ENCODE measurements at regions not wholly inside any gene's neighbourhood (a gene's known extent, or its start where the extent isn't known, plus 50 kb on each side); places are given as distances from the start of the nearest gene placed in this dataset.

DNA sequence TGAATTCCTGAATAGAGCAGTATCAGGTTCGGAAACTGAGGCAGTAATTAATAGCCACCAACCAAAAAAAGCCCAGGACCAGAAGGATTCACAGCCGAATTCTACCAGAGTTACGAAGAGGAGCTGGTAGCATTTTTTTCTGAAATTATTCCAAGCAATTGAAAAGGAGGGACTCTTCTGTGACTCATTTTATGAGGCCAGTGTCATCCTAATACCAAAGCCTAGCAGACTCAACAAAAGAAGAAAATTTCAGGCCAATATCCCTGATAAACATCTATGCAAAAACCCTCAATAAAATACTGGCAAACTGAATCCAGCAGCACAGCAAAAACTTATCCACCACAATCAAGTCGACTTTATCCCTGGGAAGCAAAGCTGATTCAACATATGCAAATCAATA, 202.3 kb upstream of the SLC16A7 start:
- no peak for DNase-seq (ENCODE audit: insufficient read length, low spot score)
- no peak for FAIRE-seq
- no peak for TF ChIP-seq POLR2AphosphoS5 (IDR thresholded peaks at IDR 0.05; ENCODE audit: low read depth, low read length)
- TF ChIP-seq PAX5 (IDR thresholded peaks at IDR 0.05; ENCODE audit: insufficient read depth, low read length, severe bottlenecking) = no peak
- TF ChIP-seq POLR2A (IDR thresholded peaks at IDR 0.05; ENCODE audit: low read depth, low read length) = no peak
- TF ChIP-seq POU2F2 (IDR thresholded peaks at IDR 0.05; ENCODE audit: low read depth, low read length) = no peak
- no peak for TF ChIP-seq SPI1 (IDR thresholded peaks at IDR 0.05; ENCODE audit: low read depth, low read length)

DNA sequence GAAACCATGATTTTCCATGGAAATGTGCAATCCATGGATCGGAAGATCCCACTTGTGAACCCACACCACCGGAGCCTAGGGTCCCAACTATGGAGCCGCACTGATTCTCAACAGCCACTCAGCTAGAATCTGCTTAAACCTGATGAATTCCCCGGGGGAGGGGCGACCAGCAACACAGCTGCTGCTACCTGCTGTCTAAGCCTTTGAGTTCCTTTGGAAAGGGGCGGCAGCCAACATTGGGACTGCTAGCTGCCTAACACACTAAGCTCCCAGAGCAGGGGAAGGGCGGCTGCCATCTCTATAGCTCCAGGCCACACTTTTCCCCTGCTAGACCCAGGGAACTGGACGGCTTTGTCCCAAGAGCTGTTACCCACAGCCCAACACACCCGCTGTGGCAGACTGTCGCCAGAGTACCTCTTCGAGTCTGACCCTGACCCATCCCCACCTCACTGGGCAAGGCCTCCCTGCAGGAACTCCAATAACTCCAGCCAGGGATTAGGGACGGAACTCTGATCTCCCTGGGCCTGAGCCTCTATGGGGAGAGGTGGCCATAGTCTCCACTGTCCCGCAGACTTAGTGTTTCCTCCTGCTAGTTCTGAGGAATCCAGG, 205.8 kb upstream of the SLC16A7 start:
- DNase-seq (ENCODE audit: insufficient read length, low spot score) = no peak
- FAIRE-seq = no peak
- TF ChIP-seq TAF1 (IDR thresholded peaks at IDR 0.05; ENCODE audit: low read depth, low read length) (no peak), PAX5 (IDR thresholded peaks at IDR 0.05; ENCODE audit: insufficient read depth, low read length, severe bottlenecking) (no peak), SPI1 (IDR thresholded peaks at IDR 0.05; ENCODE audit: low read depth, low read length) (no peak), POU2F2 (IDR thresholded peaks at IDR 0.05; ENCODE audit: low read depth, low read length) (no peak), POLR2A (IDR thresholded peaks at IDR 0.05; ENCODE audit: low read depth, low read length) (no peak), POLR2AphosphoS5 (IDR thresholded peaks at IDR 0.05; ENCODE audit: low read depth, low read length) (no peak)

DNA sequence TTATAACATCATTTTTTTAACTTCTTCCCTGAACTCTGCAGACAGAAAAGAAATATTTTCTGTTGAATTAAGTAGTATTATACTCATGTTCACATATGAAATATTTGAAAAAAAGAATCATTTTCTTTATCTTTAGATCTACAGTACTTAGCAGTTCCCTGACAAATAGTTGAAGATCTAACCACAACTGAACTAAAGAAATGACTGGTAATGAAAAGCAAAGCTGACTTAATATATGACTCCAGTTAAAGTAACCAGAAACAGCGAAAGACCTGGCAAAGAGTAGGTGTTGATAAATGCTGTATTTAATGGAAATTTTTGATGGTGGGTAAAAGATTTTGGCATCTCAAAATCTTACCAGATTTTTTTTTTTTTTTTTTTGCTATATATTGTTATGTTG, 207.1 kb upstream of the SLC16A7 start:
- FAIRE-seq (no peak), DNase-seq (ENCODE audit: insufficient read length, low spot score) (no peak)
- TF ChIP-seq POLR2AphosphoS5 (IDR thresholded peaks at IDR 0.05; ENCODE audit: low read depth, low read length) = no peak
- no peak for TF ChIP-seq POU2F2 (IDR thresholded peaks at IDR 0.05; ENCODE audit: low read depth, low read length)
- no peak for TF ChIP-seq POLR2A (IDR thresholded peaks at IDR 0.05; ENCODE audit: low read depth, low read length)
- no peak for TF ChIP-seq PAX5 (IDR thresholded peaks at IDR 0.05; ENCODE audit: insufficient read depth, low read length, severe bottlenecking)

DNA sequence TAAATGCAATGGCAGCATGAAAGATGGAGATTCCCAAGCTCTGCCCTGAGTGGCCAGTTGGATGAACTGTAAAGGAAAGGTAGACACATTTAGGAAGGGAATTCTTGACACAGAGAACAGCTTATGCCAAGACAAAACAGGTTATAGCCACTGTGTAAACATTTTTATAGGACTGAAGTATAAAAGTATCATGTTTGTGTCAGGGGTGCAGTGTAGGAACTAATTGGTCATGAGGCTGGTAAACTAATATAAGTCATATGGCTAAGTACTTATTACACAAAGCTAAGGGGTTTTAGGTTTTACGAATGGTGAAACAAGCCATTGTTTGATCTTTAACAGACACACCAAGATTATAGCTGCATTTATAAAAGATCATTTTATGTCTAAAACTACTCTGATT, 207.7 kb upstream of the SLC16A7 start:
- TF ChIP-seq POLR2A (IDR thresholded peaks at IDR 0.05; ENCODE audit: low read depth, low read length) (no peak), POLR2AphosphoS5 (IDR thresholded peaks at IDR 0.05; ENCODE audit: low read depth, low read length) (no peak), SPI1 (IDR thresholded peaks at IDR 0.05; ENCODE audit: low read depth, low read length) (no peak), POU2F2 (IDR thresholded peaks at IDR 0.05; ENCODE audit: low read depth, low read length) (no peak), TAF1 (IDR thresholded peaks at IDR 0.05; ENCODE audit: low read depth, low read length) (no peak), PAX5 (IDR thresholded peaks at IDR 0.05; ENCODE audit: insufficient read depth, low read length, severe bottlenecking) (no peak)
- DNase-seq (ENCODE audit: insufficient read length, low spot score) (no peak), FAIRE-seq (no peak)

DNA sequence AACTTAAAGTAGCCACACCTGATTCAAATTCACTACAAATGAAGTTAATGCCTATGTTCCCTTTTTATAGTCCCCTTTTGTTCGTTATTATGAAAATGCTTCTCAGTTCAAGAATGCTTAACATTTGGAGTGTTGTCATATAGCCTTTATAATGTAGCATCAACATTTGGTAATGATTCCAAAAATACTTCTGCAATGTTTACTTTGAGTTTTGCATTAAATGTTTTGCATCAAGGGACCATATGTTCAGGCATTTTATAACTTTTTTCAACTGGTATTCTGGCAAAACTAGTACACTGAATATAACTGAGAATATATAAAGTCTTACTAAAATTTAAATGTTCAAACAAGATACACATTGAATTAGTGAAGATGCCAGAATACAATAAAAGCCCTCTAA, 209.6 kb upstream of the SLC16A7 start:
- DNase-seq (ENCODE audit: insufficient read length, low spot score) (no peak), FAIRE-seq (no peak)
- no peak for TF ChIP-seq POLR2AphosphoS5 (IDR thresholded peaks at IDR 0.05; ENCODE audit: low read depth, low read length)
- TF ChIP-seq POU2F2 (IDR thresholded peaks at IDR 0.05; ENCODE audit: low read depth, low read length) = no peak
- no peak for TF ChIP-seq PAX5 (IDR thresholded peaks at IDR 0.05; ENCODE audit: insufficient read depth, low read length, severe bottlenecking)
- TF ChIP-seq SPI1 (IDR thresholded peaks at IDR 0.05; ENCODE audit: low read depth, low read length) = no peak
- TF ChIP-seq TAF1 (IDR thresholded peaks at IDR 0.05; ENCODE audit: low read depth, low read length) = no peak

DNA sequence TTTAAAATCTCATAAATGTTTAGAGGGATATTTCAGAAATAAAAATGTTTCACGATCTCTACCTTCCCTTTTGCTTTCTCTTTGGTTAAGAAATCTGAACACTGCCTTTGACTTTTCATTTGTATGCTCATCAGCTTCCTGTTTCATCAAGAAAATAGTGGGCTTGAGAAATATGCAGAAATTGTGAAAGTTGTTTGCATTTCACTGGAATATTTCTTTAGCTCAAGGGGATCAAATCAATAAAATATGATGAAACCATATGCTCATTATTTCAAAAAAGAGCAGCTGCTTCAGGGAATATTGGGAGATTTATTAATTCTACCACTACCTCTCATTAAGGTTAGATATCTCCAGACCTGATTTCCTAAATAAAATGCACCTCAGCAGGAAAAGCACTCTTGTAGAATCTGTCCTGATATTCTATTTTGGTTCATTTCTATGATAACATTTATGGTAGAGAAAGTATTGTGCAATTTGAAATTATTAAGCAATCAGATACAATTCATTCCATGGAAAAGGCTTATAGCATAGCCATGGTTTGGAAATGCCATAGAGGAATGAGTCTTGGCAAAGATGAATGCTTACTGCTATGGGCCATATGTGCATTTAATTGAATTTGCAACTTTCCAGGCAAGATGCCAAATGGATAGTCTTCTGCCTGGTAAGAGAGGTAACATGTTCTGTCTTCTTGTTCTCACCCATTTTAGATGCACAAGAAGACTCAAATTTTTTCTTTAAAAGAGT, 212.6 kb upstream of the SLC16A7 start:
- DNase-seq (ENCODE audit: insufficient read length, low spot score) = no peak
- no peak for FAIRE-seq
- TF ChIP-seq POU2F2 (IDR thresholded peaks at IDR 0.05; ENCODE audit: low read depth, low read length) (no peak), POLR2AphosphoS5 (IDR thresholded peaks at IDR 0.05; ENCODE audit: low read depth, low read length) (no peak), TAF1 (IDR thresholded peaks at IDR 0.05; ENCODE audit: low read depth, low read length) (no peak), POLR2A (IDR thresholded peaks at IDR 0.05; ENCODE audit: low read depth, low read length) (no peak), PAX5 (IDR thresholded peaks at IDR 0.05; ENCODE audit: insufficient read depth, low read length, severe bottlenecking) (no peak), SPI1 (IDR thresholded peaks at IDR 0.05; ENCODE audit: low read depth, low read length) (no peak)

DNA sequence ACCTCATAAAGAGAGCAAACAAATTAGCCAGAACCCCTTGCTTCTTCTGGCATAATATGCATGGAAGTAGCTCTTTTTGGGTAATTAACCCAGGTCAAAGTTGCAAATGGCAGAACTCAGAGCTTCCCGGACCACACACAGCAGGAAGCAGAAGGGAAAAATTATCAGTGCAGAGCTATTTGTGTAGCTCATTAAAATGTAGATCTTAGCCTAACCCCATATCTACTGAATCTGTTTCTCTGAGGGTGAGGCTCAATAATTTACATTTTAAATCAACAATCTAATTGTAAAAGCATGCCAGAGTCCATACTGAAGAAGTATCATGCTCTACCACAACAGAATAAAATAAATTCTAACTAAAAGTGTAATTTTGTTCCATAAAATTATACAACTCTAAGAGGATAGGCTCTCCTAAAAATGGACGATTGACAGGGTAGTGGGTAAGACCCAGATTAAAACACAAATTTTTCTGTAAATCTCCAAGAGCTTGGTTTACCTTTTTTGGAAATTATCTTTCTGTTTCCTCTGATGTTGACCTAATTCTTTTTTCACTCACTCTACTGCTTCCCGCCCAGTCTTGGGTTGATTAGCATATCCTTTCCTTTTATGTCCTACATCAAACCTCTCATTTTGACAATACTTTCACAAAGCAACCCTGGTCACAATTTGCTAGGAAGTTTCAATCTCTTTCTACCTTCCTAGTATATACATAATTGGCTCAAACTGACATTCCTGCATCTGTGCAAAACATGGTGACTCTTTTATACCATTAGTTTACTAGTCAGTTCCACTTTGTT, 213.3 kb upstream of the SLC16A7 start:
- FAIRE-seq = no peak
- no peak for DNase-seq (ENCODE audit: insufficient read length, low spot score)
- TF ChIP-seq SPI1 (IDR thresholded peaks at IDR 0.05; ENCODE audit: low read depth, low read length) (no peak), TAF1 (IDR thresholded peaks at IDR 0.05; ENCODE audit: low read depth, low read length) (no peak), POLR2A (IDR thresholded peaks at IDR 0.05; ENCODE audit: low read depth, low read length) (no peak), POU2F2 (IDR thresholded peaks at IDR 0.05; ENCODE audit: low read depth, low read length) (no peak), POLR2AphosphoS5 (IDR thresholded peaks at IDR 0.05; ENCODE audit: low read depth, low read length) (no peak), PAX5 (IDR thresholded peaks at IDR 0.05; ENCODE audit: insufficient read depth, low read length, severe bottlenecking) (no peak)

DNA sequence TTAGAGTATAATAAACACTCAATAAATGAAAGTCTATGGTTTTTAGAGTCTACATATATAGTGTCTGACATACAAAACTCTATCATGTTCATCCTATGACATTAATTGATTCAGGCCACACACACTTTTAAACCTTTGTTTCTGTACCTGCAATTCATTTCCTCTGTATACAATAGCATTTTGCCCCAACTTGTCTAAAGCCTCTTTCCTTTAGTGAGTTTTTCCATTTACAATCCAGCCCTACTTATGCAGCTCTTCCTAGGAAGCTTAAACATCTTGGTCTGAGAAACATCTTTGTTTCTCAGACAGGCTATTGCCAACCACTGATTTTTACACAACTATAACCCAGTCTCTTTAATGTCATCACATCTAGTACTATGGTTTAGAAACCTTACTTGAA, 214.7 kb upstream of the SLC16A7 start:
- TF ChIP-seq SPI1 (IDR thresholded peaks at IDR 0.05; ENCODE audit: low read depth, low read length) (no peak), PAX5 (IDR thresholded peaks at IDR 0.05; ENCODE audit: insufficient read depth, low read length, severe bottlenecking) (no peak), POU2F2 (IDR thresholded peaks at IDR 0.05; ENCODE audit: low read depth, low read length) (no peak), POLR2A (IDR thresholded peaks at IDR 0.05; ENCODE audit: low read depth, low read length) (no peak), TAF1 (IDR thresholded peaks at IDR 0.05; ENCODE audit: low read depth, low read length) (no peak), POLR2AphosphoS5 (IDR thresholded peaks at IDR 0.05; ENCODE audit: low read depth, low read length) (no peak)
- DNase-seq (ENCODE audit: insufficient read length, low spot score) = no peak
- no peak for FAIRE-seq

DNA sequence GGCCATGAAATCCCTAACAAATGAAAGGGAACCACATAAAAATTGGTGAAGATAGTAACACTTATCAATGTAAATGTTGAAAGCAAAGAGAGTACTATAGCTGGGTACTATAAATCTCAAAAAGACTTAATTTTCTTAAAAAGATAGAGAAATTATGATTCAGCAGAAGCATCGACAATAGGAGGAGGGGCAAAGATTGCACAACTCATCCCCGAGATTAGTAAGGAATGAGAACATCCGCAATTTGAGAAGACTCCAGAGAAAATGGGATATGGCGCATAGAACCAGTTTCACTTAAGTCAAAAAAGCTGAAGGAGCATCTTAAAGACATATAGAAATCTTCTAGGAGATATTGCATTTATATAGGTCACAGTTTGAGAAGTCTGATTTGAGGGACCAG, 220.2 kb upstream of the SLC16A7 start:
- DNase-seq (ENCODE audit: insufficient read length, low spot score) (no peak), FAIRE-seq (no peak)
- TF ChIP-seq PAX5 (IDR thresholded peaks at IDR 0.05; ENCODE audit: insufficient read depth, low read length, severe bottlenecking) (no peak), SPI1 (IDR thresholded peaks at IDR 0.05; ENCODE audit: low read depth, low read length) (no peak), POU2F2 (IDR thresholded peaks at IDR 0.05; ENCODE audit: low read depth, low read length) (no peak), TAF1 (IDR thresholded peaks at IDR 0.05; ENCODE audit: low read depth, low read length) (no peak), POLR2AphosphoS5 (IDR thresholded peaks at IDR 0.05; ENCODE audit: low read depth, low read length) (no peak), POLR2A (IDR thresholded peaks at IDR 0.05; ENCODE audit: low read depth, low read length) (no peak)
